NCI-H2227 (cell line): ENCODE measurements at regions not wholly inside any gene's neighbourhood (a gene's known extent, or its start where the extent isn't known, plus 50 kb on each side); places are given as distances from the start of the nearest gene placed in this dataset.
"Not testable (repeated sequence)": the region's sequence is repeated elsewhere in the genome, so short reads cannot be mapped to it uniquely, and the experiment has no call there.

Experiments used
- DNase-seq: peaks from one replicate; lab custom pipeline; 2025; ENCODE audit not compliant: unreplicated experiment; lab: John Stamatoyannopoulos, UW

DNA sequence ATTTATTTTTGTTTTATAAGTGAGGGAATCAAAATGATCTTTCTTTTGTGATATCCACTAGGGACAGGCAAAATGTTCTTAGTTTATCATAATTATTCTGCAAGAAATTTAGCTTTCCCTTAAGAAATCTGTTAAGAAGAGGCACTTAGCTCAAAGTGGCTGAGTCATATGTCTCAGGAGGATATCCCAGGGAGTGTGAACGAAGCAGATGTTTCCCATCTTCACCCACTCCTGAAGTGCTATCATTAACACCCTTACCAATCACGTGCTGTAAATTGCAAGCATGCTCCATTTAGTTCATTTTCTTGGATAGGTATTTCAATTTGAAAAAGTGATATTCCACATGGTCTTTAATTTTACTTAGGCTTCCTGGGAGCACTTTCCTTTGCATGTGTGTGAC, 774.3 kb upstream of the TMEFF2 start:
- DNase-seq, result peak; percentile 16

DNA sequence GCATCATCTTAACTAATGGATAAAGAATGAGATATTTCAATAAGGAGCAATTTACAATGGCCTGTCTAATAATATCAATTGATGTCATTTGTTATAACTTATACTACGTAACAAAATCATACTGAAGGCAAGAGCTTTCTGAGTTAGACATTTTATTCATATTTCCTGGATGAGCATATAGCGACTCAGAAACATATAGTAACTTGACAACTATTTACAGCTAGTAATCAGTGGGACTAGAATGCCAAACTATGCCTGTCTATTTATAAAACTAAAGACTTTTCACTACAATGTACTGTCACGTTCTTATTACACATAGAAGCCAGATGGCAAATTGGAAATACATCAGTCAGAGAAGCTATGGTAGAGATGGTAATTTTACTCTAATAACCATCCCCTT, 766.2 kb upstream of the TMEFF2 start:
- DNase-seq, result no peak

DNA sequence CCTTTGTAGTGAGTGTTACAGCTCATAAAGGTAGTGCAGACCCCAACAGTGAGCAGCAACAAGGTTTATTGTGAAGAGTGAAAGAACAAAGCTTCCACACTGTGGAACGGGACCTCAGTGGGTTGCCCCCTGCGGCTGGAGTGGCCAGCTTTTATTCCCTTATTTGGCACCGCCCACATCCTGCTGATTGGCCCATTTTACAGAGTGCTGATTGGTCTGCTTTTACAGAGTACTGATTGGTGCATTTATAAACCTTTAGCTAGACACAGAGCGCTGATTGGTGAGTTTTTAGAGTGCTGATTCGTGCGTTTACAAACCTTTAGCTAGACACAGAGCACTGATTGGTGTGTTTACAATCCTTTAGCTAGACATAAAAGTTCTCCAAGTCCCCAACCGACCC, 763.9 kb upstream of the TMEFF2 start:
- DNase-seq, result not testable (repeated sequence)

DNA sequence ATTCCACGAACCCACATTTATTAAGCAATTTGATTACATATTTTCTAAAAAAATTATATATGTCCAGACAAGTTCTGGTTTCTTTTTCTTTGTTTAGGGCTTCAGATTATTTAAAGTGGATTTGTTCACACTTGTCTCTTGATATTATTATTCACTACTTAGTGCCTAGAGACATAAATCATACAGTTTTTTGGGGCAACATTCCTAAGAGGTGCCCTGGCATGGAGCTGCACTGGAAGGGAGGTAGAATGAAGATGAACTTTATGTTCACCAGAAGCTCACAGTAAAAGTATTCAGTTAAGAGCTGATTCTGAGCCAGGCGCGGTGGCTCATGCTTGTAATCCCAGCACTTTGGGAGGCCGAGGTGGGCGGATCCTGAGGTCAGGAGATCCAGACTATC, 762.7 kb upstream of the TMEFF2 start:
- DNase-seq, result no peak

DNA sequence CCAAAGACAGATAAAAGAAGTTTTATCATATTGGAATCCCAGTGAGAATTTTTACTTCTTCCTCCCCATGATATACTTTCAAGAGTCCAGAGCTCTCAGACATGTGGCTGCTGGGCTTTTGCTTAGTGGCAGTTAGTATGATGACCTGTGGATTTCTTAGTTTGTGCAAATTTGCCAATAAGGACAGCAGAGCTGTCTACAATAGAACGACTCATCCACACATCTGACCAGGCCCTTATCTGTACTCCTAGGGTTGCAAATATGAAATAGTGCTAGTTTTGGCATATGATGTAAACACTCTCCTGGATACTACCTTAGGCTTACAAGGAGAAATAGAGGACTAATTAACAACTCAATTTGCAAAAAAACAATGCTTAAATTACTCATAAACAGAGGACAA, 758.4 kb upstream of the TMEFF2 start:
- DNase-seq, result no peak

GRCh38 chr2:192952245-192952644, 757.5 kb upstream of the TMEFF2 start:
- DNase-seq, result no peak

DNA sequence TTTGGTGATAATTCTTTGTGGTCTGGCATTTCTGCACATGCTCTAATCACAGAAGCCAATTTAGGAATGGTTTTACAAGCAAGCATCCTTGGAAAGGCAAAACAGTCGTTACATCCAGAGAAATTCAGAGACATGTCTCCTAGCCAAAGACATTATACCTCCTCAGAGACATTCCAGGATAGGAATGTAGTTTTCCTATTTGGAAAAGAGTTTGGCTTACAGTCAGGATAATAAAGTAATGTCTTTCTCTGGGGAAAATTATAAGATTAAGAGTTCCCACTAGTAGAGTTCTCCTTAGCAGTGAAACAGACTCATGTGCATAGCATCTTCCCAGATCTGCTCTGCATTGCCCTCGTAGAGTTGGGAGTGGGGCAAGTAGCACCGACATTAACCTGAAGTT, 753.6 kb upstream of the TMEFF2 start:
- no peak for DNase-seq

DNA sequence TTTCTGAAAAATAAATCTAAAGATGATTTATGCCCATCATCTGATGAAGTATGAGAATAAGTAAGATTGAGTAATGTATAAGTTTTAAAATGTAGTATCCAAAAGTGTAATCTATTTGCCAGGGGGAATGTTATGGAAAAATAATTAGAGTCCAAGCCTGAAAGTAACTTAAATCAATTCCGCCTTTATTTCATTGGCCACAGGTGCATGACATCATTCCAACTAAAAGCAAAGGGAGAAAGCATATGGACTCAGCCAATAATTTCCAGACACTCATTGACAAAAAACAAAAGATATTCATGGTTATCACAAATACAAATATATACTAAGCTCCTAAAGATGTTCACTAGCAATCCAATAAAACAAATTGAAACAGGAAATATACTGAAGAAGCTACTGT, 752.6 kb upstream of the TMEFF2 start:
- no peak for DNase-seq

DNA sequence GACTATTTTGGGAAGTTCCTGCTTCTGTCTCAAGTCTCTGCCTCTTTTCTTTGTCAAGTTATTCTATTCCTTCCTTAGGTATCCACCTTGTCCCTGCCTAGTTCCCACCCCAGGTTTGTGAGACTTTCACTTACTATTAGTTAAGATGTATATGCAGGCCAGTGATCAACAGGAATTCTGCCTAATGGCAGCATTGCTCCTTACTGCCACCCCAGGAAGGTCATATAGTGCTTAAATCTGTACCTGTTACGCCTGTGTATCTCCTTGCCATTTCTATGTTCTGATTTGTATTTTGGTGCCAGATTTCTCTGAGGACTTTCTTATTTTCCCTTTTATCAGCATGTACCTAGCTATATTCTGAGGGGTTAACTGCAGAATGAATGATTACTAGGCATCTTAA, 746.0 kb upstream of the TMEFF2 start:
- no peak for DNase-seq

DNA sequence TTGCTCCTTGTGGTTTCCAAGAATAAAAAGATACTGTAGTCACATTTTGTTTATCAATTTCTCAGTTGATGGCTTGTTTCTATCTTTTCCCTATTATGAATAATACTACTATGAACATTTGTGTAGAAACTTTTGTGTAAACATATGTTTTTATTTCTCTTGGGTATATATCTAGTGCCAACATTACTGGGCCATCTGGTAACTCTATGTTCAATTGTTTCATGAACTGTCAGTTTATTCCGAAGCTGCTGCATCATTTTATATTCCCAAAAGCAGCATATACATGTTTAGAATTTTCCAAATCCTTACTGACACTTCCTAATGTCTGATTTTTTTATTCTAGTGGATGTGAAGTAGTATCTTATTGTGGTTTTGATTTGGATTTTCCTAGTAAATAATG, 737.6 kb upstream of the TMEFF2 start:
- no peak for DNase-seq

DNA sequence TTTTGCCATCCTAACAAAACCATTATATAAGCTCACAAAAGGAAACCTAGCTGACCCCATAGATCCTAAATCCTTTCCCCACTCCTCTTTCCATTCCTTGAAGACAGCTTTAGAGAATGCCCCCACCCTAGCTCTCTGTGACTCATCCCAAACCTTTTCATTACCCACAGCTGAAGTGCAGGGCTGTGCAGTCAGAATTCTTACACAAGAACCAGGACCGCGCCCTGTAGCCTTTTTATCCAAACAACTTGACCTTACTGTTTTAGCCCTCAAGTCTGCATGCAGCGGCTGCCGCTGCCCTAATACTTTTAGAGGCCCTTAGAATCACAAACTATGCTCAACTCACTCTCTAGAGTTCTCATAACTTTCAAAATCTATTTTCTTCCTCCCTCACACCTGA, 726.9 kb upstream of the TMEFF2 start:
- not testable (repeated sequence) for DNase-seq

- no peak for DNase-seq
Observed at GRCh38 chr2:192901446-192901845, 706.7 kb upstream of the TMEFF2 start.

GRCh38 chr2:192899466-192899865, 704.7 kb upstream of the TMEFF2 start:
- DNase-seq, result no peak

DNA sequence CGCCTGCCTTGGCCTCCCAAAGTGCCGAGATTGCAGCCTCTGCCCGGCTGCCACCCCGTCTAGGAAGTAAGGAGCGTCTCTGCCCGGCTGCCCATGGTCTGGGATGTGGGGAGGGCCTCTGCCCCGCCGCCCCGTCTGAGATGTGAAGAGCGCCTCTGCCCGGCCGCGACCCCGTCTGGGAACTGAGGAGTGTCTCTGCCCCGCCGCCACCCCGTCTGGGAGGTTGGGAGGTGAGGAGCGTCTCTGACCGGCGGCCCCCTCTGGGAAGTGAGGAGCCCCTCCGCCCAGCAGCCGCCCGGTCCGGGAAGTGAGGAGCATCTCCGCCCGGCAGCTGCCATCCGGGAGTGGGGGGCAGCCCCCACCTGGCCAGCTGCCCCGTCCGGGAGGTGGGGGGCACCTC, 699.2 kb upstream of the TMEFF2 start:
- DNase-seq, result not testable (repeated sequence)

GRCh38 chr2:192888109-192888508, 693.4 kb upstream of the TMEFF2 start:
- no peak for DNase-seq

GRCh38 chr2:192887337-192887736, 692.6 kb upstream of the TMEFF2 start:
- DNase-seq, result no peak

- no peak for DNase-seq
Observed at GRCh38 chr2:192886636-192887035, 691.9 kb upstream of the TMEFF2 start.

DNA sequence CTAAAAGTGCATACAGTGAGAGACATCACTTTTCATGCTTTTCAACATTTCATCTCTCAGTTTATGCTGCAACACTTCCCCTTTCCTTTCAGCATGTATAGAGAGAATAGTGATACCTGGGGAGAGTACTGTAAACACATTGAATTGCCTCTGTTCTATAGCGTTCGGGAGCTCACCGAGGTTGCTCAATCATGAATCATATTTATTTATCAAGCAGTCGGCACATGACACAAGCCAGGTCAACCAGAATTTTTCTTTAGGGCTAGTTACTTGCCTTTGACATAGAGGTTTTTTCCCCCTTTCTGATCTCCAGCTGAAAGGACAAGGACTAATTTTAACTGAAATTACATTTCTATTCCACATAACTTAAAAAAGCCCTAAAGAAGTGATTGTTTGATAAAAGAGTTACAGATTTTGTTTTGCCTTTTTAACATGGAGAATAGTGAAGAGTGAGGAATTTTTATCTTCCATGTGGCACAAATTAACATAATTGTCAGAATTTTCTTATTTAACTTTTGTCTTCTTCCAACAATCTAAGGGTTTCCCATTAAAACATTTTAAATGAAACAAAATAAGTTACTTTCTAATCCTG, 690.9 kb upstream of the TMEFF2 start:
- DNase-seq, result no peak

- no peak for DNase-seq
Observed at GRCh38 chr2:192877159-192877558, 682.4 kb upstream of the TMEFF2 start.

- no peak for DNase-seq
Observed at GRCh38 chr2:192876698-192877097, 682.0 kb upstream of the TMEFF2 start.

- no peak for DNase-seq
Observed at GRCh38 chr2:192854706-192855105, 660.0 kb upstream of the TMEFF2 start.

GRCh38 chr2:192854031-192854430, 659.3 kb upstream of the TMEFF2 start:
- no peak for DNase-seq

- DNase-seq, result no peak
Observed at GRCh38 chr2:192828947-192829346, 634.2 kb upstream of the TMEFF2 start.

DNA sequence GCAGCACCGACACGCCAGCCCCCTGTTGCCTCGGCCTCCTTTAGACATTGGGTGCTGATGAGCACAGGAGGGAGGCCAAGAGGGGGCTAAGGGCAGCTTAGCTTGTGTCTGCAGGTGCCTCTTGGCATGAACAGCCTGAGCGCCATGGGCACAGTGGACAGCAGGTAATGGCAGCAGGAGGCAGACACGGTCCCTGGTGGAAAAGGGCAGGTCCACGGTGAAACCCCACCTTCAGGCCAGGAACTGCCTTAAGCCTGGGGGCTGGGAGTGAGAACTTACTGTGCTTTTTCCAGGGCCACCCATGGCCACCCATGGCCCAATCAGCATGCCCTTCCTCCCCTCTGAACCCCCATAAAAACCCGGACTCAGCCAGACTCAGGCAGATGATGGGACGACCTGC, 633.4 kb upstream of the TMEFF2 start:
- no peak for DNase-seq
